Ishikawa (cell line): ENCODE measurements at regions not wholly inside any gene's neighbourhood (a gene's known extent, or its start where the extent isn't known, plus 50 kb on each side); places are given as distances from the start of the nearest gene placed in this dataset.

Experiments
- CREB1 ChIP-seq: IDR thresholded peaks from 2 replicates; pipeline ENCODE4 v1.6.1; 2012; ENCODE audit warnings: low read depth
- EGR1 ChIP-seq: IDR thresholded peaks from 2 replicates; pipeline ENCODE4 v1.6.1; 2012
- EP300 ChIP-seq: IDR thresholded peaks from 2 replicates; pipeline ENCODE4 v1.6.1; 2012; ENCODE audit warnings: borderline replicate concordance
- NFIC ChIP-seq: IDR thresholded peaks from 2 replicates; pipeline ENCODE4 v1.6.1; 2012
- RAD21 ChIP-seq: IDR thresholded peaks from 2 replicates; pipeline ENCODE4 v1.6.1; 2012; ENCODE audit warnings: low read depth
- TAF1 ChIP-seq: IDR thresholded peaks from 2 replicates; pipeline ENCODE4 v1.6.1; 2012; ENCODE audit warnings: low read depth, mild to moderate bottlenecking
- TEAD4 ChIP-seq: IDR thresholded peaks from 2 replicates; pipeline ENCODE4 v1.6.1; 2012
- YY1 ChIP-seq: IDR thresholded peaks from 2 replicates; pipeline ENCODE4 v1.6.1; 2012; ENCODE audit warnings: low read depth
- ZBTB7A ChIP-seq: IDR thresholded peaks from 2 replicates; pipeline ENCODE4 v1.6.1; 2012; ENCODE audit warnings: low read depth
- TF ChIP-seq, protein P1 (sequence below): IDR thresholded peaks from 2 replicates; pipeline ENCODE4 v1.6.1; 2012
- TF ChIP-seq, protein P2 (sequence below): IDR thresholded peaks from 2 replicates; pipeline ENCODE4 v1.6.1; 2012; ENCODE audit warnings: low read depth, mild to moderate bottlenecking

DNA sequence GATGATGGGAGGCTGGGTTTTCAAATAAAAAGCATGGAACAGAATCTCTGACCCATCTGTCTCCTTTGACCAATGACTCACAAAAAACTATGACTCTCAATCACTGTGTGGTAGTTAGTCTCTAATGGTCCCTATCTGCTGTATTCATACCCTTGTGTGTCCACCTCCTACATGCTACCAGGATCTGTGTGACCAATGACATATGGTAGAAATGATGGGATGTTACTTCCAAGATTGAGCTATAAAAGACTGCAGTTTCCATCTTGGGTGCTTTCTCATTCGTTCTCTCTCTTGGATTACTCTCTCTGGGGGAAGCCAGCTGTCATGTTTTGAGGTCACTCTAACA lies 144.7 kb upstream of the BTG1 start:
- TF ChIP-seq, protein P1, sequence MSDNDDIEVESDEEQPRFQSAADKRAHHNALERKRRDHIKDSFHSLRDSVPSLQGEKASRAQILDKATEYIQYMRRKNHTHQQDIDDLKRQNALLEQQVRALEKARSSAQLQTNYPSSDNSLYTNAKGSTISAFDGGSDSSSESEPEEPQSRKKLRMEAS = no peak
- TF ChIP-seq ZBTB7A (no peak), EGR1 (no peak), CREB1 (no peak), YY1 (no peak), TAF1 (no peak), TEAD4 (no peak), EP300 (no peak), RAD21 (no peak), NFIC (no peak)
- TF ChIP-seq, protein P2, sequence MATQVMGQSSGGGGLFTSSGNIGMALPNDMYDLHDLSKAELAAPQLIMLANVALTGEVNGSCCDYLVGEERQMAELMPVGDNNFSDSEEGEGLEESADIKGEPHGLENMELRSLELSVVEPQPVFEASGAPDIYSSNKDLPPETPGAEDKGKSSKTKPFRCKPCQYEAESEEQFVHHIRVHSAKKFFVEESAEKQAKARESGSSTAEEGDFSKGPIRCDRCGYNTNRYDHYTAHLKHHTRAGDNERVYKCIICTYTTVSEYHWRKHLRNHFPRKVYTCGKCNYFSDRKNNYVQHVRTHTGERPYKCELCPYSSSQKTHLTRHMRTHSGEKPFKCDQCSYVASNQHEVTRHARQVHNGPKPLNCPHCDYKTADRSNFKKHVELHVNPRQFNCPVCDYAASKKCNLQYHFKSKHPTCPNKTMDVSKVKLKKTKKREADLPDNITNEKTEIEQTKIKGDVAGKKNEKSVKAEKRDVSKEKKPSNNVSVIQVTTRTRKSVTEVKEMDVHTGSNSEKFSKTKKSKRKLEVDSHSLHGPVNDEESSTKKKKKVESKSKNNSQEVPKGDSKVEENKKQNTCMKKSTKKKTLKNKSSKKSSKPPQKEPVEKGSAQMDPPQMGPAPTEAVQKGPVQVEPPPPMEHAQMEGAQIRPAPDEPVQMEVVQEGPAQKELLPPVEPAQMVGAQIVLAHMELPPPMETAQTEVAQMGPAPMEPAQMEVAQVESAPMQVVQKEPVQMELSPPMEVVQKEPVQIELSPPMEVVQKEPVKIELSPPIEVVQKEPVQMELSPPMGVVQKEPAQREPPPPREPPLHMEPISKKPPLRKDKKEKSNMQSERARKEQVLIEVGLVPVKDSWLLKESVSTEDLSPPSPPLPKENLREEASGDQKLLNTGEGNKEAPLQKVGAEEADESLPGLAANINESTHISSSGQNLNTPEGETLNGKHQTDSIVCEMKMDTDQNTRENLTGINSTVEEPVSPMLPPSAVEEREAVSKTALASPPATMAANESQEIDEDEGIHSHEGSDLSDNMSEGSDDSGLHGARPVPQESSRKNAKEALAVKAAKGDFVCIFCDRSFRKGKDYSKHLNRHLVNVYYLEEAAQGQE = no peak
